H1 (cell line): ENCODE measurements at regions not wholly inside any gene's neighbourhood (a gene's known extent, or its start where the extent isn't known, plus 50 kb on each side); places are given as distances from the start of the nearest gene placed in this dataset.

Experiments
- CREB1 ChIP-seq: IDR thresholded peaks from 2 replicates; pipeline ENCODE4 v1.6.1; 2012; ENCODE audit warnings: inconsistent platforms
- JUN ChIP-seq: IDR thresholded peaks from 2 replicates; pipeline ENCODE4 v1.6.1; 2011; ENCODE audit warnings: low read depth, mild to moderate bottlenecking, improper control_type of control experiment, low read length
- KDM4A ChIP-seq: IDR thresholded peaks from one replicate; pipeline ENCODE4 v1.7.1; 2012; ENCODE audit warnings: low read depth, mild to moderate bottlenecking, moderate library complexity, low read length, inconsistent platforms; ENCODE audit not compliant: severe bottlenecking
- KDM5A ChIP-seq: fragments of 200-600 bp; IDR thresholded peaks from 2 replicates; pipeline ENCODE4 v1.7.1; 2012; ENCODE audit warnings: mild to moderate bottlenecking, low read length, inconsistent platforms, mixed read lengths
- RNF2 ChIP-seq: fragments of 200-900, 300-1000 bp; sonication (generic); IDR thresholded peaks from 2 replicates; pipeline ENCODE4 v1.7.1; 2016; ENCODE audit warnings: borderline replicate concordance, low read depth, mild to moderate bottlenecking, antibody characterized with exemption, low read length; ENCODE audit not compliant: poor library complexity, severe bottlenecking; ENCODE audit errors: missing control alignments
- TAF7 ChIP-seq: optimal IDR thresholded peaks from 2 replicates; pipeline ENCODE3; 2011; ENCODE audit warnings: low read depth, mild to moderate bottlenecking, inconsistent platforms, low read length, moderate library complexity, borderline replicate concordance

DNA sequence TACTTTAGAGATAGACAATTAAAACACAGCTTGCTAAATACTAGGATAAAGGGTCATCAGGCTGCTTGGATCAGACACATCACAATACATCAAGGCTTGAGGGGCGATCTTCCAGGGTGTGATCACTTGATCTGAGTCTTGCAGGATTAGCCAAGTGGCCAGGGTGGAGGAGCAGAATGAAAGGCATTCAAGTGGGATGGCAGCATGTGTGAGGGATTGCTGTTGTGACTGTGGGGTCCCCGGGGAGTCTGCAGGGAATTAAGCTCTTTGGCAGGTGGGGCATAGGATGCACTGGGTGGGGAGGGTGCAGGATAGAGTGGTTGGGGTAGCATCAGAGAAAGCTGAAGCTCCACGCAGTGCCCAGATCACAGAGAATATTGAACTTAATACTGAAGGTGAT, 58.0 kb upstream of the TMEM163 start (continued):
- no peak for TF ChIP-seq KDM5A
- TF ChIP-seq JUN = no peak
- TF ChIP-seq RNF2 = no peak
- TF ChIP-seq TAF7 = no peak
- no peak for TF ChIP-seq KDM4A
- no peak for TF ChIP-seq CREB1
